Nephron (organoid): ENCODE measurements at regions not wholly inside any gene's neighbourhood (a gene's known extent, or its start where the extent isn't known, plus 50 kb on each side); places are given as distances from the start of the nearest gene placed in this dataset.

Source experiments
- H3K27ac Mint-ChIP-seq, 3 experiments: 2 replicates each; pipeline ENCODE4 v1.8.0; 2020; ENCODE audit warnings: mixed read lengths in 3 of 3, mild to moderate bottlenecking in 2 of 3, moderate library complexity in 1 of 3
- H3K27me3 Mint-ChIP-seq: 2 replicates; pipeline ENCODE4 v1.8.0; 2021; ENCODE audit warnings: low read depth, mild to moderate bottlenecking, moderate library complexity, mixed read lengths
- H3K36me3 Mint-ChIP-seq: 2 replicates; pipeline ENCODE4 v1.8.0; 2020; ENCODE audit warnings: low read depth, mixed read lengths
- H3K4me1 Mint-ChIP-seq: 2 replicates; pipeline ENCODE4 v1.8.0; 2020; ENCODE audit warnings: mixed read lengths
- H3K4me3 Mint-ChIP-seq, 3 experiments: 2 replicates each; pipeline ENCODE4 v1.8.0; 2020; ENCODE audit warnings: mild to moderate bottlenecking in 3 of 3, mixed read lengths in 3 of 3, moderate library complexity in 2 of 3
- H3K9me3 Mint-ChIP-seq: 2 replicates; pipeline ENCODE4 v1.8.0; 2020; ENCODE audit warnings: mixed read lengths
- TF ChIP-seq, protein P1 (sequence below), 3 experiments: fragments of 200-600 bp; sonication (generic); IDR thresholded peaks; one replicate each; pipeline ENCODE4 v1.5.0; 2021; ENCODE audit warnings: antibody characterized with exemption in 3 of 3; ENCODE audit not compliant: unreplicated experiment in 3 of 3

DNA sequence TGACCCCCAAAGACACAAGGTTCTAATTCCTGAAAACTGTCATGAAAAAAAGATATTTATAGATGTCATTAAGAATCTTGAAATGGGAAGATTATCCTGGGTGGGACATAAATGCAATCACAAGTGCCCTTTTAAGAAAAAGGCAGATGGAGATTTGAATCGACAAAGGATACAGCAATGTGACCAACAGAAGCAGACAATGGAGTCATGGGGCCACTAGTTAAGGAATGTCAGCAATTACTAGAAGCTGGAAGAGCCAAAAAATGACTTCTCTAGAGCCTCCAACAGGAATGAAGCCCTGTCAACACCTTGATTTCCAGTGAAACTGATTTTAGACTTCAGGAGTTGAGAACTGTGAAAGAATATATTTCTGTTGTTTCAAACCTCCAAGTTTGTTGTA lies 448.5 kb downstream of the MEI4 start:
- Mint-ChIP-seq H3K27me3 (no peaks in the 10 kb centered on the region), H3K4me3 (no peak overlapping the region), H3K36me3 (no peaks in the 10 kb centered on the region), H3K27ac (no peak overlapping the region), H3K4me1 (no peaks in the 10 kb centered on the region), H3K9me3 (no peaks in the 10 kb centered on the region)
- TF ChIP-seq, protein P1, sequence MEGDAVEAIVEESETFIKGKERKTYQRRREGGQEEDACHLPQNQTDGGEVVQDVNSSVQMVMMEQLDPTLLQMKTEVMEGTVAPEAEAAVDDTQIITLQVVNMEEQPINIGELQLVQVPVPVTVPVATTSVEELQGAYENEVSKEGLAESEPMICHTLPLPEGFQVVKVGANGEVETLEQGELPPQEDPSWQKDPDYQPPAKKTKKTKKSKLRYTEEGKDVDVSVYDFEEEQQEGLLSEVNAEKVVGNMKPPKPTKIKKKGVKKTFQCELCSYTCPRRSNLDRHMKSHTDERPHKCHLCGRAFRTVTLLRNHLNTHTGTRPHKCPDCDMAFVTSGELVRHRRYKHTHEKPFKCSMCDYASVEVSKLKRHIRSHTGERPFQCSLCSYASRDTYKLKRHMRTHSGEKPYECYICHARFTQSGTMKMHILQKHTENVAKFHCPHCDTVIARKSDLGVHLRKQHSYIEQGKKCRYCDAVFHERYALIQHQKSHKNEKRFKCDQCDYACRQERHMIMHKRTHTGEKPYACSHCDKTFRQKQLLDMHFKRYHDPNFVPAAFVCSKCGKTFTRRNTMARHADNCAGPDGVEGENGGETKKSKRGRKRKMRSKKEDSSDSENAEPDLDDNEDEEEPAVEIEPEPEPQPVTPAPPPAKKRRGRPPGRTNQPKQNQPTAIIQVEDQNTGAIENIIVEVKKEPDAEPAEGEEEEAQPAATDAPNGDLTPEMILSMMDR (IDR thresholded peaks at IDR 0.05; ENCODE audit: unreplicated experiment in 3 of 3), result no peak

- Mint-ChIP-seq H3K36me3 (no peaks in the 10 kb centered on the region), H3K27ac (no peak overlapping the region), H3K4me1 (no peaks in the 10 kb centered on the region), H3K27me3 (no peaks in the 10 kb centered on the region), H3K4me3 (no peak overlapping the region), H3K9me3 (peaks cover 3% of the 10 kb centered on the region)
- TF ChIP-seq, protein P1 (IDR thresholded peaks at IDR 0.05; ENCODE audit: unreplicated experiment in 3 of 3), result no peak
Measured at GRCh38 chr6:78110641-78111040, 457.8 kb downstream of the MEI4 start.

- H3K9me3 Mint-ChIP-seq, result peaks cover 2% of the 10 kb centered on the region
- H3K27ac Mint-ChIP-seq, result no peak overlapping the region
- H3K27me3 Mint-ChIP-seq, result no peaks in the 10 kb centered on the region
- no peak overlapping the region for H3K4me3 Mint-ChIP-seq
- no peaks in the 10 kb centered on the region for H3K36me3 Mint-ChIP-seq
- TF ChIP-seq, protein P1 (IDR thresholded peaks at IDR 0.05; ENCODE audit: unreplicated experiment in 3 of 3), result no peak
- H3K4me1 Mint-ChIP-seq, result no peaks in the 10 kb centered on the region
Measured at GRCh38 chr6:78117966-78118365, 465.1 kb downstream of the MEI4 start.

GRCh38 chr6:78131521-78131920 lies 478.7 kb downstream of the MEI4 start:
- TF ChIP-seq, protein P1 (IDR thresholded peaks at IDR 0.05; ENCODE audit: unreplicated experiment in 3 of 3), result no peak
- Mint-ChIP-seq H3K4me3 (no peak overlapping the region), H3K27ac (no peak overlapping the region), H3K27me3 (no peaks in the 10 kb centered on the region), H3K9me3 (peaks cover 11% of the 10 kb centered on the region), H3K36me3 (no peaks in the 10 kb centered on the region), H3K4me1 (no peaks in the 10 kb centered on the region)

- Mint-ChIP-seq H3K4me3 (no peak overlapping the region), H3K4me1 (no peaks in the 10 kb centered on the region), H3K9me3 (peaks cover 20% of the 10 kb centered on the region), H3K27me3 (no peaks in the 10 kb centered on the region), H3K27ac (no peak overlapping the region), H3K36me3 (no peaks in the 10 kb centered on the region)
- TF ChIP-seq, protein P1 (IDR thresholded peaks at IDR 0.05; ENCODE audit: unreplicated experiment in 3 of 3), result no peak
Measured at GRCh38 chr6:78132671-78133410, 480.0 kb downstream of the MEI4 start.

DNA sequence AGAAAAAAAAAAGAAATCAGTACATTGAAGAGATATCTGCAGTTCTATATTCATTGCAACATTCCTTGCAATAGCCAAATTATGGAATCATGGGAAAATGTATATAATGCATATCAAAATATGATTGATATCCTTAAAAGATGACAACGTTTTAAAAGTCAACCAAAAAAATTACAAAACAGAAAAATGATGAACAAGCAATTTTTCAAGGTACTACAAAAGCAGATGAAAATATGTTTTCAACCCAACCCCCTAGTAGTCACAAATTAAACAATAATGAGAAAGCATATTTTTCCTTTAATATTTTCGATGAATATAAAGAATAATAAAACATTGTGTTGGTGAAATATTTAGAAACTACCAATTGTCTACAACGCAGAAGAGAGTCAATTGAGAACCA lies 497.6 kb downstream of the MEI4 start:
- H3K9me3 Mint-ChIP-seq, result peaks cover 5% of the 10 kb centered on the region
- no peaks in the 10 kb centered on the region for H3K4me1 Mint-ChIP-seq
- no peaks in the 10 kb centered on the region for H3K27me3 Mint-ChIP-seq
- TF ChIP-seq, protein P1 (IDR thresholded peaks at IDR 0.05; ENCODE audit: unreplicated experiment in 3 of 3), result no peak
- no peaks in the 10 kb centered on the region for H3K36me3 Mint-ChIP-seq
- no peak overlapping the region for H3K4me3 Mint-ChIP-seq
- H3K27ac Mint-ChIP-seq, result no peak overlapping the region
